Kidney (tissue), 13 donors: ENCODE measurements at regions not wholly inside any gene's neighbourhood (a gene's known extent, or its start where the extent isn't known, plus 50 kb on each side); places are given as distances from the start of the nearest gene placed in this dataset.
"Not testable (repeated sequence)": the region's sequence is repeated elsewhere in the genome, so short reads cannot be mapped to it uniquely, and the experiment has no call there.

Experiments
- DNase-seq, 5 donors: peaks; one replicate each; pipeline ENCODE4 v3.0.0-alpha.2; 2013 to 2020
- FAIRE-seq: peaks from 2 replicates; lab custom pipeline; 2012; peaks lifted over from hg19 to GRCh38; lab: Jason Lieb, UNC
- H3K27ac ChIP-seq, 2 donors: one replicate each; pipeline ENCODE4 v1.7.0; 2013; ENCODE audit warnings: low read depth in 2 of 2, low read length in 2 of 2, inconsistent platforms in 1 of 2
- H3K27me3 ChIP-seq: one replicate; pipeline ENCODE4 v1.7.1; 2013; ENCODE audit warnings: low read length, inconsistent platforms; ENCODE audit not compliant: control insufficient read depth, insufficient read depth
- H3K36me3 ChIP-seq, 3 donors: one replicate each; pipeline versions ENCODE4 v1.7.0 to v1.7.1; 2013; ENCODE audit warnings: low read length in 3 of 3, control low read depth in 1 of 3, inconsistent platforms in 1 of 3; ENCODE audit not compliant: insufficient read depth in 3 of 3, control insufficient read depth in 2 of 3
- H3K4me1 ChIP-seq, 3 donors: one replicate each; pipeline versions ENCODE4 v1.7.0 to v1.7.1; 2013; ENCODE audit warnings: low read length in 3 of 3, inconsistent platforms in 1 of 3, low read depth in 1 of 3; ENCODE audit not compliant: control insufficient read depth in 2 of 3, insufficient read depth in 2 of 3
- H3K4me3 ChIP-seq, 3 donors: one replicate each; pipeline versions ENCODE4 v1.7.0 to v1.8.1; 2013; ENCODE audit warnings: low read length in 3 of 3, control low read depth in 1 of 3, inconsistent platforms in 1 of 3
- H3K9ac ChIP-seq, 3 donors: one replicate each; pipeline versions ENCODE4 v1.7.0 to v1.7.1; 2013; ENCODE audit warnings: low read length in 3 of 3, control low read depth in 1 of 3, inconsistent platforms in 1 of 3
- H3K9me3 ChIP-seq, 3 donors: one replicate each; pipeline versions ENCODE4 v1.7.0 to v1.7.1; 2013; ENCODE audit warnings: low read length in 3 of 3, control low read depth in 1 of 3, inconsistent platforms in 1 of 3; ENCODE audit not compliant: control insufficient read depth in 2 of 3, insufficient read depth in 1 of 3
- intact Hi-C: fragments of 100-400 bp; cut with DNase I; formaldehyde crosslinking; loops from one replicate; pipeline ENCODE4 v1.11.1; 2022
- TF ChIP-seq, protein P1 (sequence below): IDR thresholded peaks from 3 replicates; pipeline ENCODE4 v1.5.1; 2012; ENCODE audit warnings: mild to moderate bottlenecking, moderate library complexity, borderline replicate concordance; ENCODE audit not compliant: insufficient read depth; ENCODE audit errors: extremely low read depth
- donor health status: control.
- donor health status: control.
- donor health status: control.
- donor health status: control.
- donor health status: control.
- donor health status: DM: yes; HTN: yes; CAD: no.
- donor health status: Normal renal cell carcinoma (clear cell type).

DNA sequence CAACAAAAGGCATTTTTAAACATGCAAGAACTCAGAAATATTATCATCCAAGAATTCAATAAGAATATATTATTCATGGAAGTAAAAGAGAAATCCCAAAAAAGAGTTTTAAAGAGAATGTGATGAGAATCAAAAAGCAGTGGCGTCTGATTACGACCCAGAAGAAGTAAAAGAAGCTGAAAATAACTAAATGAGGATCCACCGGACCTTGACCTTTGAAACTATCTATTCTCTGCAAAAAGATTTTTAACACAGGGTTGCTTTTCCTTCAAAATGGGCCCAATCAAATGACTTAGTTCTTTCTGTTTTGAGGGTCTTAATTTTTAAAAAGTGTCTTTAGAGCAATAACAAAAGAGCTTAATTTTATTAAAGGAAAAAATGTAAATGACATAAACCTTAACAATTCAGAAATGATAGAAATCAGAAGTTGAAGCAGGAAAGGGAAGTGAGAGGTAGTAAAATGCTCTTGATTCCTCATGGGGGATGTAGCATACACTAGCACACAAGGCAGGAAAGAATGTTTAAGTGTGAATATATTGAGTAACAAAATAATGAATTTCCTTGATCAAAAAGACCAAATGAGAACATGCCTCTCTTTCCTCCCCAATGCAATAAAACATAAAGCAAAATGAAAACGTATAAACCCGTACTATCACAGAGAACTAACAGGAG is 223.1 kb upstream of the PRDM1 start:
- intact Hi-C loops = no loop called here
- H3K27me3 ChIP-seq = no peaks in the 10 kb centered on the region
- TF ChIP-seq, protein P1, sequence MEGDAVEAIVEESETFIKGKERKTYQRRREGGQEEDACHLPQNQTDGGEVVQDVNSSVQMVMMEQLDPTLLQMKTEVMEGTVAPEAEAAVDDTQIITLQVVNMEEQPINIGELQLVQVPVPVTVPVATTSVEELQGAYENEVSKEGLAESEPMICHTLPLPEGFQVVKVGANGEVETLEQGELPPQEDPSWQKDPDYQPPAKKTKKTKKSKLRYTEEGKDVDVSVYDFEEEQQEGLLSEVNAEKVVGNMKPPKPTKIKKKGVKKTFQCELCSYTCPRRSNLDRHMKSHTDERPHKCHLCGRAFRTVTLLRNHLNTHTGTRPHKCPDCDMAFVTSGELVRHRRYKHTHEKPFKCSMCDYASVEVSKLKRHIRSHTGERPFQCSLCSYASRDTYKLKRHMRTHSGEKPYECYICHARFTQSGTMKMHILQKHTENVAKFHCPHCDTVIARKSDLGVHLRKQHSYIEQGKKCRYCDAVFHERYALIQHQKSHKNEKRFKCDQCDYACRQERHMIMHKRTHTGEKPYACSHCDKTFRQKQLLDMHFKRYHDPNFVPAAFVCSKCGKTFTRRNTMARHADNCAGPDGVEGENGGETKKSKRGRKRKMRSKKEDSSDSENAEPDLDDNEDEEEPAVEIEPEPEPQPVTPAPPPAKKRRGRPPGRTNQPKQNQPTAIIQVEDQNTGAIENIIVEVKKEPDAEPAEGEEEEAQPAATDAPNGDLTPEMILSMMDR = no peak
- no peak overlapping the region for H3K27ac ChIP-seq
- no peak for FAIRE-seq
- no peak overlapping the region for H3K4me3 ChIP-seq
- no peaks in the 10 kb centered on the region for H3K4me1 ChIP-seq
- no peaks in the 10 kb centered on the region for H3K36me3 ChIP-seq
- H3K9me3 ChIP-seq = no peaks in the 10 kb centered on the region
- DNase-seq = no peak
- no peak overlapping the region for H3K9ac ChIP-seq

DNA sequence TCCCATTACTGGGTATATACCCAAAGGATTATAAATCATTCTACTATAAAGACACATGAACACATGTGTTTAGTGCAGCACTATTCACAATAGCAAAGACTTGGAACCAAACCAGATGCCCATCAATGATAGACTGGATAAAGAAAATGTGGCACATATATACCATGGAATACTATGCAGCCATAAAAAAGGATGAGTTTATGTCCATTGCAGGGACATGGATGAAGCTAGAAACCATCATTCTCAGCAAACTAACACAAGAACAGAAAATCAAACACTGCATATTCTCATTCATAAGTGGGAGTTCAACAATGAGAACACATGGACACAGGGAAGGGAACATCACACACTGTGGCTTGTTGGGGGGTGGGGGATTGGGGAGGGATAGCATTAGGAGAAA is 225.2 kb upstream of the PRDM1 start:
- H3K27ac ChIP-seq, H3K4me3 ChIP-seq, H3K9ac ChIP-seq, H3K9me3 ChIP-seq, intact Hi-C loops, H3K27me3 ChIP-seq, FAIRE-seq, DNase-seq, H3K4me1 ChIP-seq, H3K36me3 ChIP-seq: not testable (repeated sequence)

DNA sequence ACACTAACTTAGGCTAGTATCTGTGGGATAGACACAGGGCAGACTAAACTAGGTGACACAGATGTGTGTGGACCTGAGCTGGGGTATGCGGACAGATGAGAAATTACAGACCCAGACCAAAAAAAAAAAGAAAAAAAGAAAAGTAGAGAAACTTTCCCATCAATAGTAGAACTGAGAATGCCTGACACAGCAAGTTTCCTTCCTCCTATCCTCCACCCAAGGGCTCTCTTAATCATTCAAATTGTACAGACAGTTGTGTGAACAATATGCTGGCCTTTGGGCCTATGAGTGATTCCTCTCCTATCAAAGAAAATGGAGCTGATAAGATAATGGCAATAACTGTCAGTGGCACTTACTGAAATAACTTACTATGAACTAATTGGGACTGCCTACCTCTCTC is 226.7 kb upstream of the PRDM1 start:
- no peaks in the 10 kb centered on the region for H3K4me1 ChIP-seq

DNA sequence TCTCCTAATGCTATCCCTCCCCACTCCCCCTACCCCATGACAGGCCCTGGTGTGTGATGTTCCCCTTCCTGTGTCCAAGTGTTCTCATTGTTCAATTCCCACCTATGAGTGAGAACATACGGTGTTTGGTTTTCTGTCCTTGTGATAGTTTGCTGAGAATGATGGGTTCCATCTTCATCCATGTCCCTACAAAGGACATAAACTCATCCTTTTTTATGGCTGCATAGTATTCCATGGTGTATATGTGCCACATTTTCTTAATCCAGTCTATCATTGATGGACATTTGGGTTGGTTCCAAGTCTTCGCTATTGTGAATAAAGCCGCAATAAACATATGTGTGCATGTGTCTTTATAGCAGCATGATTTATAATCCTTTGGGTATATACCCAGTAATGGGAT is 227.5 kb upstream of the PRDM1 start:
- intact Hi-C loops, FAIRE-seq: not testable (repeated sequence)

More for the DNA sequence above, 226.7 kb upstream of the PRDM1 start:
- intact Hi-C loops = no loop called here
- no peaks in the 10 kb centered on the region for H3K27me3 ChIP-seq
- no peak for DNase-seq
- no peak overlapping the region for H3K27ac ChIP-seq
- FAIRE-seq = no peak
- H3K36me3 ChIP-seq = no peaks in the 10 kb centered on the region
- H3K4me3 ChIP-seq = no peak overlapping the region
- H3K9ac ChIP-seq = no peak overlapping the region
- TF ChIP-seq, protein P1 = no peak
- no peaks in the 10 kb centered on the region for H3K9me3 ChIP-seq

More for the DNA sequence above, 227.5 kb upstream of the PRDM1 start:
- H3K4me3 ChIP-seq, H3K9ac ChIP-seq, H3K9me3 ChIP-seq, H3K4me1 ChIP-seq, H3K27me3 ChIP-seq, H3K27ac ChIP-seq, DNase-seq, H3K36me3 ChIP-seq: not testable (repeated sequence)
